GM21360 (cell line): ENCODE measurements at regions not wholly inside any gene's neighbourhood (a gene's known extent, or its start where the extent isn't known, plus 50 kb on each side); places are given as distances from the start of the nearest gene placed in this dataset.
"Not testable (repeated sequence)": the region's sequence is repeated elsewhere in the genome, so short reads cannot be mapped to it uniquely, and the experiment has no call there.

Experiments used
- ATAC-seq: cut with Tn5 transposase; IDR thresholded peaks from one replicate; pipeline ENCODE4 v1.9.1; 2021; ENCODE audit warnings: mild to moderate bottlenecking, moderate library complexity; ENCODE audit not compliant: unreplicated experiment

- no peak for ATAC-seq
Measured at GRCh38 chr12:24522736-24523135, 426.2 kb downstream of the BCAT1 start.

- no peak for ATAC-seq
Measured at GRCh38 chr12:24519759-24520158, 429.1 kb downstream of the BCAT1 start.

- ATAC-seq = no peak
Measured at GRCh38 chr12:24517000-24517399, 431.9 kb downstream of the BCAT1 start.

- ATAC-seq = no peak
Measured at GRCh38 chr12:24510581-24511125, 438.2 kb downstream of the BCAT1 start.

GRCh38 chr12:24507827-24508226, 441.1 kb downstream of the BCAT1 start:
- ATAC-seq = no peak

- no peak for ATAC-seq
Measured at GRCh38 chr12:24505366-24506015, 443.4 kb downstream of the BCAT1 start.

GRCh38 chr12:24503477-24503876, 445.4 kb downstream of the BCAT1 start:
- not testable (repeated sequence) for ATAC-seq

- no peak for ATAC-seq
Measured at GRCh38 chr12:24500831-24501230, 448.1 kb downstream of the BCAT1 start.

- no peak for ATAC-seq
Measured at GRCh38 chr12:24500421-24500820, 448.5 kb downstream of the BCAT1 start.

- no peak for ATAC-seq
Measured at GRCh38 chr12:24499151-24500146, 449.5 kb downstream of the BCAT1 start.

- ATAC-seq = no peak
Measured at GRCh38 chr12:24496755-24497154, 452.1 kb downstream of the BCAT1 start.

- ATAC-seq = no peak
Measured at GRCh38 chr12:24494401-24494800, 454.5 kb downstream of the BCAT1 start.

- no peak for ATAC-seq
Measured at GRCh38 chr12:24491968-24492367, 456.9 kb downstream of the BCAT1 start.

GRCh38 chr12:24489939-24490338, 459.0 kb downstream of the BCAT1 start:
- no peak for ATAC-seq

GRCh38 chr12:24488906-24489619, 459.8 kb downstream of the BCAT1 start:
- ATAC-seq = no peak

- no peak for ATAC-seq
Measured at GRCh38 chr12:24488091-24488596, 460.8 kb downstream of the BCAT1 start.

GRCh38 chr12:24487606-24488005, 461.3 kb downstream of the BCAT1 start:
- ATAC-seq = no peak

- ATAC-seq = no peak
Measured at GRCh38 chr12:24483732-24484131, 465.2 kb downstream of the BCAT1 start.

GRCh38 chr12:24482882-24483604, 465.9 kb downstream of the BCAT1 start:
- no peak for ATAC-seq

GRCh38 chr12:24482044-24482443, 466.9 kb downstream of the BCAT1 start:
- no peak for ATAC-seq
